Heart right ventricle (tissue), 16 donors: ENCODE measurements at regions not wholly inside any gene's neighbourhood (a gene's known extent, or its start where the extent isn't known, plus 50 kb on each side); places are given as distances from the start of the nearest gene placed in this dataset.

ENCODE experiments used
- ATAC-seq, 8 donors: fragments of 200-7000 bp; cut with Tn5 transposase; one replicate each; pipeline ENCODE4 v1.9.1; 2020; ENCODE audit warnings: mild to moderate bottlenecking in 8 of 8, moderate library complexity in 8 of 8, moderate number of reproducible peaks in 1 of 8
- DNase-seq, 2 donors: peaks; one replicate each; pipeline ENCODE4 v3.0.0-alpha.2; 2020
- H3K27ac ChIP-seq, 10 donors: fragments of 200-600 bp; sonication (generic) in 2 of 10; one replicate each; pipeline versions ENCODE4 v1.5.0 to v1.8.0; 2020 to 2022; ENCODE audit warnings: mild to moderate bottlenecking in 3 of 10
- H3K27me3 ChIP-seq, 7 donors: fragments of 200-600 bp; one replicate each; pipeline ENCODE4 v1.8.0; 2021 to 2022; ENCODE audit warnings: mild to moderate bottlenecking in 2 of 7
- H3K36me3 ChIP-seq, 9 donors: fragments of 200-600 bp; sonication (generic) in 1 of 9; one replicate each; pipeline versions ENCODE4 v1.5.0 to v1.8.0; 2020 to 2022; ENCODE audit warnings: mild to moderate bottlenecking in 2 of 9
- H3K4me1 ChIP-seq, 9 donors: fragments of 200-600 bp; sonication (generic) in 1 of 9; one replicate each; pipeline versions ENCODE4 v1.5.0 to v1.8.0; 2020 to 2022; ENCODE audit warnings: mild to moderate bottlenecking in 4 of 9
- H3K4me3 ChIP-seq, 10 donors: fragments of 200-600 bp; sonication (generic) in 2 of 10; one replicate each; pipeline versions ENCODE4 v1.5.0 to v1.8.0; 2020 to 2022; ENCODE audit warnings: mild to moderate bottlenecking in 7 of 10, moderate library complexity in 2 of 10
- H3K9me3 ChIP-seq, 11 donors: fragments of 200-600 bp in 10 of 11; sonication (generic) in 2 of 11; one replicate each; pipeline versions ENCODE4 v1.5.0 to v1.8.0; 2013 to 2022; ENCODE audit warnings: mild to moderate bottlenecking in 2 of 11, control low read depth in 1 of 11, moderate library complexity in 1 of 11
- CTCF ChIP-seq, 9 donors: fragments of 200-600 bp; sonication (generic) in 2 of 9; IDR thresholded peaks; one replicate each; pipeline versions ENCODE4 v1.5.0 to v1.8.0; 2021 to 2022; ENCODE audit warnings: antibody characterized with exemption in 9 of 9, mild to moderate bottlenecking in 5 of 9, moderate library complexity in 1 of 9
- WGBS, 2 donors: extraction: QIAGEN DNeasy Blood & Tissue Kit; methylation state at CpG; one replicate each; pipeline ENCODE4 v1.1.7; 2013; ENCODE audit warnings: inconsistent platforms in 1 of 2; 5-methylcytosine and 5-hydroxymethylcytosine counted together
- intact Hi-C, 10 donors: fragments of 100-400 bp; cut with DNase I; formaldehyde crosslinking; loops; one replicate each; pipeline versions ENCODE4 v1.11.1 to v1.14.2; 2022
- donor health status: Arrhythmogenic right ventricular cardiomyopathy.
- donor health status: ischemic (EF 13 %, LVEDD 7.1; RV severe dilation, severe dysfunction).
- donor health status: healthy with polysubstance abuse.
- donor health status: DM: no; HTN: yes; CAD: no.
- donor health status: DM: no; HTN: no; CAD: no.
- donor health status: ischemic (EF 25% LVEDD 6.9; RV normal size, moderate dysfunction).
- donor health status: ischemic (EF 25% LVEDD 5.7; RV mildly dilated, moderate dysfunction).
- donor health status: healthy.
- donor health status: DM: yes; HTN: yes; CAD: no.
- donor health status: Ischemic cardiomyopathy.
- donor health status: ischemic (EF 35%, LVEDD 5.7; RV mildly dilated, moderate dysfunction).
- donor health status: nonischemic (EF 11% LVEDD 7.7; RV severe dilation, severe dysfunction).
- donor health status: DM: yes; HTN: yes; CAD: no.
- donor health status: PGD.
- donor health status: ischemic (EF 29% LVEDD 5.4; RV normal size, mild dysfunction).
- donor health status: nonischemic (EF 23%, LVEDD 6.1; RV moderate dilation, normal function).

GRCh38 chr11:119479685-119480275 lies 56.8 kb upstream of the THY1 start:
- H3K4me3 ChIP-seq, result no peak overlapping the region
- H3K36me3 ChIP-seq, result no peaks in the 10 kb centered on the region
- H3K9me3 ChIP-seq, result no peaks in the 10 kb centered on the region
- peak in 2 of 9 donors; percentile 21 to 38 for TF ChIP-seq CTCF (IDR thresholded peaks at IDR 0.05)
- no peak for DNase-seq
- H3K27ac ChIP-seq, result no peak overlapping the region
- peaks cover 0 to 18% (median 3%) of the 10 kb centered on the region in 7 donors for H3K27me3 ChIP-seq
- ATAC-seq, result no peak
- intact Hi-C loops, result loop anchor here (2.0 to 10.0 kb wide), 16 partner anchors 53 to 629 kb away; partner anchors contain the start of genes NECTIN1 (in 4 of the 10), USP2 (in 2 of the 10), C1QTNF5 (in 1 of the 10) and MFRP (in 1 of the 10)
- peaks cover 0 to 9% (median 4%) of the 10 kb centered on the region in 9 donors for H3K4me1 ChIP-seq
- 72 to 74% methylated on average over 6 of the region's 6 CpGs for WGBS, 2 donors

- H3K27me3 ChIP-seq, result peaks cover 0 to 18% (median 3%) of the 10 kb centered on the region in 7 donors
- no peaks in the 10 kb centered on the region for H3K9me3 ChIP-seq
- DNase-seq (no peak), ATAC-seq (no peak)
- no peak overlapping the region for H3K27ac ChIP-seq
- WGBS, 2 donors, result 50 to 65% methylated on average over 4 of the region's 4 CpGs
- intact Hi-C loops, result loop anchor here in 6 of 10 donors (5.0 to 10.0 kb wide), 4 partner anchors 94 to 134 kb away; partner anchors contain the start of genes USP2 (in 2 of the 6), C1QTNF5 (in 1 of the 6) and MFRP (in 1 of the 6)
- TF ChIP-seq CTCF (IDR thresholded peaks at IDR 0.05), result no peak
- H3K36me3 ChIP-seq, result no peaks in the 10 kb centered on the region
- H3K4me1 ChIP-seq, result peaks cover 0 to 9% (median 4%) of the 10 kb centered on the region in 9 donors
- H3K4me3 ChIP-seq, result no peak overlapping the region
These were observed 55.8 kb upstream of the THY1 start for GRCh38 chr11:119478711-119479285.

- Histone ChIP-seq H3K27me3 (peaks cover 0 to 15% (median 0%) of the 10 kb centered on the region in 7 donors), H3K27ac (no peak overlapping the region), H3K36me3 (no peaks in the 10 kb centered on the region), H3K4me1 (peaks cover 0 to 9% (median 4%) of the 10 kb centered on the region in 9 donors), H3K9me3 (no peaks in the 10 kb centered on the region), H3K4me3 (no peak overlapping the region)
- 73 to 76% methylated on average over 10 of the region's 10 CpGs for WGBS, 2 donors
- ATAC-seq (no peak), DNase-seq (no peak)
- no peak for TF ChIP-seq CTCF (IDR thresholded peaks at IDR 0.05)
- intact Hi-C loops, result loop anchor here in 6 of 10 donors (5.0 to 10.0 kb wide), 4 partner anchors 92 to 132 kb away; partner anchors contain the start of genes USP2 (in 2 of the 6), C1QTNF5 (in 1 of the 6) and MFRP (in 1 of the 6)
These were observed 53.8 kb upstream of the THY1 start for GRCh38 chr11:119476666-119477331.

GRCh38 chr11:119476038-119476437 lies 53.1 kb upstream of the THY1 start:
- H3K36me3 ChIP-seq, result no peaks in the 10 kb centered on the region
- peaks cover 0 to 3% (median 0%) of the 10 kb centered on the region in 9 donors for H3K4me1 ChIP-seq
- intact Hi-C loops, result loop anchor here in 6 of 10 donors (5.0 to 10.0 kb wide), 4 partner anchors 91 to 131 kb away; partner anchors contain the start of genes USP2 (in 2 of the 6), C1QTNF5 (in 1 of the 6) and MFRP (in 1 of the 6)
- no peak for TF ChIP-seq CTCF (IDR thresholded peaks at IDR 0.05)
- H3K4me3 ChIP-seq, result no peak overlapping the region
- H3K27me3 ChIP-seq, result peaks cover 0 to 9% (median 0%) of the 10 kb centered on the region in 7 donors
- no peak overlapping the region for H3K27ac ChIP-seq
- no peak for ATAC-seq
- H3K9me3 ChIP-seq, result no peaks in the 10 kb centered on the region
- DNase-seq, result no peak
- WGBS, 2 donors, result 90 to 93% methylated on average over 2 of the region's 2 CpGs
